Hepatocyte (in vitro differentiated cells): ENCODE measurements at regions not wholly inside any gene's neighbourhood (a gene's known extent, or its start where the extent isn't known, plus 50 kb on each side); places are given as distances from the start of the nearest gene placed in this dataset.

ENCODE experiments used
- CTCF ChIP-seq: fragments of 200-600 bp; sonication (generic); IDR thresholded peaks from 2 replicates; pipeline ENCODE4 v1.5.1; 2016; ENCODE audit warnings: antibody characterized with exemption, mild to moderate bottlenecking; ENCODE audit not compliant: poor library complexity
- EZH2 ChIP-seq: fragments of 200-600 bp; sonication (generic); IDR thresholded peaks from 2 replicates; pipeline ENCODE4 v1.6.1; 2016; ENCODE audit warnings: antibody characterized with exemption, mild to moderate bottlenecking, borderline replicate concordance
- EZH2phosphoT487 ChIP-seq: fragments of 200-600 bp; sonication (generic); IDR thresholded peaks from one replicate; pipeline ENCODE4 v1.6.1; 2018; ENCODE audit warnings: antibody characterized with exemption, mild to moderate bottlenecking, low read depth, moderate library complexity; ENCODE audit not compliant: unreplicated experiment, severe bottlenecking

GRCh38 chr6:145561095-145562072 is 173.9 kb downstream of the EPM2A start:
- TF ChIP-seq EZH2 (no peak), CTCF (no peak), EZH2phosphoT487 (no peak)
